ENCODE measurements at regions not wholly inside any gene's neighbourhood (a gene's known extent, or its start where the extent isn't known, plus 50 kb on each side); places are given as distances from the start of the nearest gene placed in this dataset.

DNA sequence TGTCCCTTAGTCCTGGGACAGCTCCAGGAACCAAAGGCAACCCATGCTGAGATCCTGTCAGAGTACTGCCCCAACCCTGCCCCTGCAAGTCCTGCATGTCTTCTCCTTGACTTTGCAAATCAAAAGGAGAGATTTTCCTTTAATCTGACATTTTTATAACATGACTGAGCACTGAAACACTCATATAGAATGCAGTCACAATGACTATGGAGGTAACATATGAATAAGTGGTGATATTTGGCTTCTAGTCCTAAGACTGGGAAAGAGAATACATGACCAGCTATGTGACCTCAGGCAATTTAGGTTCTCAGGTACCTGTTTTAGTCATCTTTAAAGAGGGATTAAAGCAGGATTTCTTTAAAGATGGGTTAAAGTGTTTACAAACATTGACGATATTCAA is 941.6 kb upstream of the CDH8 start:
- DNase-seq (ENCODE audit: low read depth) = no peak

DNA sequence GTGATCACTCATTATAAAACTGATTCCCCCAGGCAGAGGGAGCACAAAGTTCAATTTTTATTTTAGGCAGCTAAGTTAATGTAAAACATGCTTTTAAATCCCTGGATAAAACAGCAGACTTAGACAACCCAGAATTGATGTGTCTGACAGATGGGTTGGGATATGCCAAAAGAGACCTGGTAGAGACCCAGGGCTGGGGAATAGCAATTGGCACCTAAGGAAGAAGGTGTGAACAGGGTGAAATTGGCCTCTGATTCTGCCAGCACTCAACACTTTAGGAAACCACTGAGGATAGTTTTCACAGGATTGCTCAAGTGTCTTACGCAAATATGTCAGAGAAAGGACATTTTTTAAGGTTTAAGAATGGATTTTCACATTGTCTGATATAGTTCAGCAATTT is 938.2 kb upstream of the CDH8 start:
- DNase-seq (ENCODE audit: low read depth) = no peak

DNA sequence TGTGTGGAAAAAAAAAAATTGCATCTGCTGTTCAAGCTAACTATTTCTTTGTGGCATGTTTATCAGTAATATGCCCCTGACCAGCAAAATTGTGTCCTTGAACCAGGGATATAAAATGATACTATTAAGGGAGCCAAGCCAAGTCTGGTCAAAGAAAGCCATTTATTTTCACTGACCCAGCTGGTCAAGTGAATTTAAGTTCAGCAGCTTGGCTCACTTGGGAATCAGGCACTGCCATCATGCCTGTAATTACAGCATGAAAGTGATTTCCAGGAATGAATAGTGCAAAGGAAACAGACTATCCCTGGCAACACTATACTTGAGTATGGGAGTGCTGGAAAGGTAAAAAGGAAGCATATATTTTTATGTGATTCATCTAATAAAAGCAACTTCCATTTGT is 934.6 kb upstream of the CDH8 start:
- no peak for DNase-seq (ENCODE audit: low read depth)

DNA sequence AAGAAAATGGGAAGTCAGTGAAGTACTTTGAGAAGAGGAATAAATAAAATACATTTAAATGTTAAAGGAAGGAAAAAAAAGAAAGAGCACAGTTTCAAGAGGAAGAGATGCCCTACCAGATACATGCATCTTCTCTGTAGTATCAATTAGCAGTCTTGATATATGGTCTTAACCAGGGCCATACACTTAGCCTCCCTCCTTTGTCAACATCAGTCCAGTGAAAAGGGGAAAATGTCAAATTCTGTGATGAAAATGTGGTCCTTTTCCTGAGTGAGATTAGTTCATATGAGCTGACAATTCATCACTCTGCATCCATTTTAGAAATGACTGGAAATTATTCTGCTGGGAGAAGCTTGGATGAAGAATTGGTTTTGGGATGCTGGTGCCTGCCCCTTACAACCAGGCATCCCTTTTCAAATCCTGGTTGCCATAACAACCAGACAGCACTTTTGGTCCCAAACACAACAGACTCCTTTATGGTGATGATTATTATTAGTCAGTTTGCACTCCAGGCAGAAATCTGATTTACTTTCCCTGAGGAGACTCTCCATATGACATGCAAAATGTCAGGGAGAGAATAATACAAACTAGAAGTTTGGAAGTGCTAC is 933.6 kb upstream of the CDH8 start:
- no peak for DNase-seq (ENCODE audit: low read depth)

DNA sequence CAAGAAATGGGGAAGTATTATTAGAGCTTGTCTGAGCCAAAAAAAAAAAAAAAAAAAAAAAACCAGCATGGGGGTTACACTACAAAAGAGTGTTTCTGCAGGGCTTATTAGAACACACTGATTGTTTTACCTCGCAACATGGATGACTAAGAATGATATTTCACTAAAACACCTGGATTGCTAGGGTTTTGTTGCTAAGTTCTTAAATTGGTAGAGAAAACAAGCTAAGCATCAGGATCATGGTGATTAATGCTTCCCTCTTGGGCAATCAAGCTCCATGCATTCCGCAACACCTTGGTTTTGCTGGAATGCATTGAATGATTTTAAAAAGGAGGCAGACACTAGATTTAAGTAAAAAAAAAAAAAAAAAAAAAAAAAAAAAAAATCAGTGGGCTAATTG is 931.4 kb upstream of the CDH8 start:
- DNase-seq (ENCODE audit: low read depth) = no peak

DNA sequence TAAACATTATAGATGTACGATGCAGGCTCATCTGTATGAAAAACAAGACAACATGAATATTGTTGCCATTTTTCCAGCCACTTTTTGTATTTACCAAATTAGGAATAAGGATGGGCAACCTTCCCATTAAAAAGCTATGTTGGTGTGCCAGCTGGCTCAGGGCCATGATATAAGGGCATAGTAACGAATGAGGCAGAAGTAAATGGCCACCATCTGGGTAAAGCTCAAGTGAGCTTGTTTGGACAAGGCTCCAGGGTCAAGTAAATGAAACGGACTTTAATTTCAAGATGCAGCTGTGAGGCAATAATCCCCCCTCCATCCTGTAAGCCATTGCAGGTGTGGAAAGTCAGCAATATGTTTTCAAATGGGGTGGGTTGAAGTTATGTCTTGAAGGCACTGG is 930.9 kb upstream of the CDH8 start:
- DNase-seq (ENCODE audit: low read depth) = no peak

DNA sequence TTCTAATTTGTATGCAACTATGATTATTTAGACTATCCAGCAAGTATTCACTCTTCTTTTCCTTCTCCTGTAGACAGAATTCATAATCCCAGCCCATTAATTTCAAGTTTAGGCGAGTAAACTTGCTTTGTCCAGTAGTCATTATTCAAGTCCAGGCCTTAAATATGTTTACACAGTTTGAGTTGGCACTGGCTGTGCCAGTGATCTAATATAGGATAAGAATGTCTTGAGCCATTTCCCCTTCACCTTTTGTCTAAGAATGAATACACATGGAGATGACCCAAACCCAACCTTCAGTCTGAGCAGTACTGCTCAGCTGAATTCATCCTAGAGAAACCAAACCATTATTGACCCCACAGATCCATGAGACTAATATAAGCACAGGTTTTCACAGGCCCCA is 930.4 kb upstream of the CDH8 start:
- DNase-seq (ENCODE audit: low read depth) = no peak

DNA sequence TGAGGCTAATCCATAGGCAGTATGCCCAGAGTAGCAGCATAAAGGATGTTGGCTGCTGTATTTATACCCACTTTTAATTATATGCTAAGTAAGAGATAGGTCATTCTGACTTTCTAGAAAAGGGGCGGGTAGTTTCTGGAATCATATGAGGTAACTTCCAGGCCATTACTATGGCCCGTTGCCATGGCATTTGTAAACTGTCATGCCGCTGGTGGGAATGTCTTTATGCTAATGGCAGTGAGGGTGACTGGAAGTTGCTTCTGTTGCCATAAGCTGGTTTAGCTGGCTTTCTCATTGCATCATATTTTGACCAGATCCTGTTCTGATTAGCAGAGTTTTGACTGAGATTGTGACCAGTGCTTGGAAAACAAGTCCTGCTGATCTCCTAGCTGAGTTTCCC is 929.6 kb upstream of the CDH8 start:
- DNase-seq (ENCODE audit: low read depth) = no peak

DNA sequence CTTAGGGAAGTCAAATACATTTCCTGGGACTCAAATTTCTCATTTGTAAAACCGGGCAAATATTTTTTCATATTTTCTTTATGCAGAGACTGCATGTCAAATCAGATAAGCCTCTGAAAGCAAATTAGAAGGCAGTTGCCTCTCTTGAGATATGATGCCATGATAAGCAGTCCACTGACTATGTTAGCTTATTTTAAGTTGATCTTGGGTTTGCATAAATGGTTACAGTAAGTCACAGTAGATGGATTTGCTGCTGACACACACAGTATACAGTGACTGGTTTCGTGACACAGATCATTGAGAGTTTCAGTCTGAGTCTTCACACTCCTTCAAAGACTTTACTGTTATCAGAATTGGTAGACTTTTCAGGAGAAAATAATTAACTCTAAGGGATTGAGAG is 927.6 kb upstream of the CDH8 start:
- no peak for DNase-seq (ENCODE audit: low read depth)

DNA sequence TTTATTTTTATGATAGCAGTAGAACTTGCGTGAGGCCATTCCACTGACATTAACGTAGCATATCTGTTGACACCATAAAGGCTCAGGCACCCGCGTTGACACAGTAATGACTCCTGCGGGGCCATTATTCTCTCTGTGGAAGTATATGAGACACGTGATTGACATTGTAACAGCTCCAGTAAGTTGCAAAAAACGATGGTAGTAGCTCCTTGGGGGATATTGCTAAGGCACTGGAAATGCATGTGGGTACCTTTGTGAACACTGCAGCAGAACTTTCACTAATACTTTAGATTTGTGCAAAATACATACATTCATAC is 918.8 kb upstream of the CDH8 start:
- no peak for DNase-seq (ENCODE audit: low read depth)

DNA sequence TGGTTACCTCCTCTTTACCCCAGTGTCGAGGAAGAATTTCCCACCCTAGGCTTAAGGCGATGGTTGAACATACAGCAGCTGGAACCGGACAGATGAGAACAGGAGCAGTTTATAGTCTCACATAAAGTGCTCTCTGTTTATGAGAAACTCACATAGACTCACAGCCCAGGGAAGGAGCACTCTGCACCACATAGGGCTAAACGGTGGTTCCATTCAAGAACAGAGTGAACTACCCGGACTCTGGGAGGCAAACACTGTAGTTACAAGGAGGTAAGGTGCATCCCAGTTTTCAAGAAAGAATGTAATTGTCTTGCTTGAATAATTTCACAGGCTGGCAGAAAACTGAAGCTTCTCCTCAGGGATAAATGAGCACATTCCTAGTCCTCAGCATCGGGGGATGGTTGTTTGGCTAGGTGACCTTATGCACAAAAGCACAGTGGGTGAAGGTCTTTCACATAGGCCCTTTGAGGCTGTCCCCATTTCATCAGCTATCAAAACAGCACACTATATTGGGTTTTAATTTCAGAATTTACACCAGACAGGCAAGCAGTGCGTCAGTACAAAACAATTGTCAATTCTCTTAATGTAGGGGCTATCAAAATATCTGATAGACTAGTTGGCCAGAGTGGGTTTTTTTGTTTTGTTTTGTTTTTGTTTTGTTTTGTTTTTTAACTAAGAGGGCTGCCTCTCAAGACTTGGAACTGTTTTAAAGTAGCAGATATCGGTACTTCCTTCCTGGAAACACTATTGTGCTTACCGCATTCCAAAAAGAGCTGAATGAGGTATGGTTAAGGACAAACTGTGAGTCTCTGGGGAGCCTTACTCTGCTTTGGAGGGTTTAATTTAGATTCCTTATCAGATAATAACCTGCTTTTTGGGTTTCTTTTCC is 918.1 kb upstream of the CDH8 start:
- no peak for DNase-seq (ENCODE audit: low read depth)

DNA sequence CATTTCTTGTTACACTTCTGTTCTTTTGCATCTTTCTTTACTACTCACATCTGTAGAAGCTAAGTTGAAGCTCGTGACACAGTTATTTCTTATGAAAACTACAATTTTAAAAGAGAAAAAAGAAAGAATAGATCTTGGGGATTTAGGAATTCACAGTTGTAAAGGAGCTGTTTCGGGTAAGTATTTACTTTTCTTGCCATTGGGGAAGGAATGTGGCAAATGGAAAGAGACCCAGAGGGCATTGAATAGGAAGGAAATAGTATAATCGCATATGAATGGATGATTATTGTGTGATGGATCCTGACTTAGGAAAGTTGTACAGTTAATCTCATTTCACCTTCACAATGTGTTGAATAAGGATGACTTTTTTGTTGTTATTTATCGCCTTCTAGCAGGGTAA is 914.1 kb upstream of the CDH8 start:
- DNase-seq (ENCODE audit: low read depth) = no peak

DNA sequence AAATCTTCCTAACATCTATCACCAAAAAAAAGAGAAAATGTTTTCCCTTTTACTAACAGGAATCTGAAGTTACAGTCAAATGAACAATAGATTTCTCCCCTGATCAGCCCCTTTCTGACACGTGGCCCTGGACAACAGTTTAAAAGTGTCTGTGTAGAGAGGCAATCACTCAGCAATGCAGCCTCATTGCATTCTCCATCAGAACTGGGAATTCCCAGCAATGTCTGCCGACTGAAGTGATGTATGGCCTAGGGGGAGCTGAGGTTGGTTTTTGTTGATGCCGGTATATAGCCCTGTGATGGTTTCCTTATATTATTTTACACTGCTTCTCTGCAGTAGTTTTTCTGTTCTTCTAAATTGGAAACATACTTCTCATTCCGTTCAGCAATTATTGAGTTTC is 904.3 kb upstream of the CDH8 start:
- DNase-seq (ENCODE audit: low read depth) = no peak

DNA sequence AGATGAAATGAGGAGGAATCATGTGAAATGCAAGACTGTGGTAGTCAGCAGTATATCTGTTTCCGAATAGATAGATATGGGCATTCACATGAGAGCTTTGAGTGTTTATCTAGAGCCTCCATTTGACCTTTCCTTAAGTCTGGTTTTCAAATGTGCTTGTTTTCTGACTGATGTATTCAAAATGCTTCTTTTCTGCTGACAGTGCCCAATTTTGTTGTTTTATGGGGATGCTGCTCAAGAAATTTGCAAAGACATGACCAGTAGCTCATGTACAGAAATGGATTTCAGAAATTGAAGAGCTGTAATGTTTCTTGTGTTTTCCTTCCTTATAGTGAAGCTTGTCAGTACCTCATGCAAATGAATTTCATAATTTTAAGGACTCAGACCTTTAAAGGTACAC is 903.4 kb upstream of the CDH8 start:
- no peak for DNase-seq (ENCODE audit: low read depth)

DNA sequence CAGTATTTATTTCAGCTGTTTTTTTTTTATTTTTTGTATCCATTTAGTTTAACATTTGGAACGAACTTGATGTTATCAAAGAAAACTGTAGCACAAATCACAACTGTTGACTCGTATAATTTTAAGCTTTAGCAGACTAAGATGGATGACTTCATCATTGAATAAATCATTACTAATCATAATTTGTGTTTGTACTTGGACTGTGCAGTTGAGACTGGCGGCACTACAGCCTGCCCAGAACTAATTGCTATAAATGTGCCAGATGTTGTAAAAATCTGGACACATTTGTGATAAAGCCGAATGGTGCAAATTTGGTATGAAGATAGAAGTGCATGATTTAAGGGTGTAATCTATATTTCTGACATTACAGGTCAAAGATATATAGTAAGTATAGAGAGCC is 897.7 kb upstream of the CDH8 start:
- no peak for DNase-seq (ENCODE audit: low read depth)

DNA sequence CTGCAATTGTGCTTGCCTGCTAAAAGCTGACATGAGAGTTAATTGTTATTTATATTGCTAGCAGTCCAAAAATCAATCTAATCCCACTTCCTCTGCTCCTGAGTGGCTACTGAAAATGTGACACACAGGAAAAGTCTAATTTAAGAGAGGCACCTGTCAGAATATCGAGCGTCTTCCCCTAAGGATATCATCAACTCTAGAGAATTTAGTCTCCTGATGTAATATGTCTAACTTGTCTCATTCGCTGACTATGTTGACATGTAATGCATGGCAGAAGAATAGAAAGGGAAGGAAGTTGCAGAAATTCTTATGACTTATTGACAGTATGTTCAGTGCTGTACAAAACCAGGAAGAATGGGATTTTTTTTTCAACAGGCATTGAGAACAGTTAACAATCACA is 893.4 kb upstream of the CDH8 start:
- no peak for DNase-seq (ENCODE audit: low read depth)

DNA sequence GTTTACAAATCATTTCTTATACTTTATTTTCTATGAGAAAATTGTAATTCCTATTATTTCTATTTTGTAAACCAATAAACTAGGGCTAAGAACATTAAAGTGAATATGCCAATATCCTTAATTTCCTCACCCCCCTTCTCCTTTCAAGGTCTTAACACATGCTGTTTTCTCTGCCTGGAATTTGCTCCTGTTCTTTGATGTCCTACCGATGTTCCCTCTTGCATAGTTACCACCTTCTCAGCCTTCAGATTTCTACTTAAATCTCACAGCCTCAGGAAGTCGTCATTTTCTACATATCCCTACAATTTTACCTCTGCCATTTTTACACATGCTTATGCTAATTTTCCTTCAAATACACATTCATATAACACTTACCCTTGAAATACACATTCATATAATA is 890.9 kb upstream of the CDH8 start:
- DNase-seq (ENCODE audit: low read depth) = no peak

DNA sequence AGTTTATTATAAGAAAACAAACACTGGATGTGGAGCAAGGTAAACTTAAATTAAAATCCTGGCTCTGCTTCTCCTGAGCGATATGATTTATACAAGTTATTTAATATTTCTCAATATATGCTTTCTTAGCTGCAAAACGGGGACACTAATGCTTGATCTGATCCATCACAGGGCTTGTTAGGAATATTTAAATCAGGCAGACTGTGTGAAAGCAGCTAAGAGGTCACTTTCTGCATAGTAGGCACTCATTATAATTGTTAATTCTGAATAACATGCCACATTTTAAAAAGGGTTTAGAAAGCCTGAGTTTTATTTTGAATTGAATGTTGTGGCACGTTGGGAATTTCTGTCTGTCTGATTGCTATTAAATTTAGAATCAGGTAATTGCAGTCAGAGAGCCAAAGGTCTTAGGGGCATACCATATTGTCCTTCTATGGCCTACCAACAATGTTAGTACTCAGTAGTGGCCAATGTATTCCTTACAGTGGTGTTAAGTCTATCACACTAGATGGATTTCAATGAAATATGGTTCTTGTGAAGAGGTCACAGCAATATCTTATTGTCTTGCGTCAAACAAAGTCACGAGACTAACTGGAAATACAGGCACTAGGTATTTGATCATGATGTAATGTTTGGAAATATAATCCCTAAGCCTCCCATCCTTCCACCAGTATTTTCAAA is 890.0 kb upstream of the CDH8 start:
- no peak for DNase-seq (ENCODE audit: low read depth)

DNA sequence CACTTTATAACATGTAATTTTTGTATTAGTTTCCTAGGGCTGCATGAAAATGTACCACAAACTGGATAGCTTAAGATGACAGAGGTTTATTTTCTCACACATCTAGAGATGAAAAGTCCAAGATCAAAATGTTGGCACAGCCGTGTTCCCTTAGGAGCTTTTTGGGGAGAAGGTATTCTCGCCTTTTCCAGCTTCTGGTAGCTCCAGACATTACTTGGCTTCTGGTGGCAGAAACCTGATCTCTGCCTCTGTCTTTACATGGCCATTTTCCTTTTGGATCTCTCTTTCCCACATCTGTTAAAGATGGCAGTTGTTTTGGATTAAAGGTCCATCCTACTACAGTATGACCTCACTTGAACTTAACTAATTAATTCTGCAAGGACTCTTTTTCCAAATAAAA is 885.7 kb upstream of the CDH8 start:
- no peak for DNase-seq (ENCODE audit: low read depth)

DNA sequence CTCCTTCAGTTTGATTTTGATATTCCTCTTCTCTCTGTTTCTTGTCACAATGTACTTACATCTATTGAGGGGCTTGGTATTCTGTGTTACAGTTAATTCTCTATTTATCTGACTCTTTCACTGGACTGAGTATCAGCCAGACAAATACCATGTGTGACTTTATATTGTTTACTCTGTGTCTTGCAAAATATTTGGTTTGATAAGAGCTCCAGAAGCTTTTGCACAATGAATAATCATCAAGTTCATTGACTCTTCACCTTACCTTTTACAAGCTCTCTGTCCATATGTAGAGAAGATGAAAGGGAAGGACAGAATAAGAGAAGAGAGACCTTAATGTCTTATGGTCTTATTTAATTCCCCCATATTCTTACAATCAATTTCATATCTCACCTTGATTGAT is 877.7 kb upstream of the CDH8 start:
- DNase-seq (ENCODE audit: low read depth) = no peak

DNA sequence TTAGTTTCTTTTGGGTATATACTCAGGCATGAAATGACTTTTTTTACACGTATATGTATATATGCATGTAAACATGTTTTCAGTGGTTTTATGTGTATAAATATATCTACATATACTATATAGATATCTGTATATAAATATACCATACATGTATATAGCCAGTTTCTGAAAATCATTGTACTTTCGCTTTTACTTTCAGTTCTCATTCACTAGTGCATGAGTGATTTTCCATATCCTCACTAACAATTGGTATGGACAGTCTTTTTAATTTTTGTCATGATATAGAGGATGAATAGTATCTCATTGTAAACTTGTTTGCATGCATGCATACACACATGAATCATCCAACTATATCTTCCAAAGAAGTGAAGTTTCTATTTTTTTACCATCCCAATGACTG is 877.1 kb upstream of the CDH8 start:
- no peak for DNase-seq (ENCODE audit: low read depth)

DNA sequence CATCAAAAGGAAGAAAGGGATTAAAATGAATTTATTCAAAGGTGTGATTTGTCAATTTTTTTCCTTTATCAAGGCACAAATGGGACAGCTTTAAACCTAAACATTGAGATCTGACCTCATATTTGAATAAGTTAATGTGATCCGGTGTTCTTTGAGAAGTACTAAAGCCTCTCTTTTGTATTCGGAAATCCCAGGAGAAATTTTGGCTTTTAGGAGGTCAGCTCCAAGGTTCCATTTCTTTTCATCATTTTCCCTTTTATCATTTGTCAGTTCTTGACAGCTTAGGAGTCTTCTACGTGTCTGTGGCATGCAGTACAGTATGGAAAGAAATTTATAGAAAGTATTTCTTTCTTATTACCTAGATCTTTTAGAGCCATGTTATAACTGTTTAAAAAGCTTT is 873.4 kb upstream of the CDH8 start:
- DNase-seq (ENCODE audit: low read depth) = no peak

DNA sequence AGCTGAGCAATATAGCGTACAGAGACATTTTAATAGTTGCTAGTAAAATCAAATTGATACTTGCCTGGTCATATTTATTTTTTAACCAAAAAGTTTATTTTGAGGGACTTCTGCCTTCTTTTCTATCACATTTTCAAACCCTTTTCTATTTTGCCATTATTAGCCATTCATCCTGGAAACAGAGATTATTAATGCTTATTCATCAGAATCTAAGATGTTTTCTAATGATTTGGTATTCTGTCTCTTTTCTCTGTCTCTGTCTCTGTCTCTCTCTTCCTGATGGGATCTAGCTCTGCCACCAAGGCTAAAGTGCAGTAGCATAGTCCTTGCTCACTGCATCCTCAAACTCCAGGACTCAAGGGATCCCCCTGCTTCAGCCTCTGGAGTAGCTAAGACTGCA is 871.3 kb upstream of the CDH8 start:
- no peak for DNase-seq (ENCODE audit: low read depth)

Data from HS-5 (cell line).